Panc1 (cell line): ENCODE measurements at regions not wholly inside any gene's neighbourhood (a gene's known extent, or its start where the extent isn't known, plus 50 kb on each side); places are given as distances from the start of the nearest gene placed in this dataset.

Experiments
- ATAC-seq: fragments of 200-7000 bp; cut with Tn5 transposase; 2 replicates; pipeline ENCODE4 v1.9.1; 2020; ENCODE audit warnings: mild to moderate bottlenecking, moderate library complexity
- BruUV-seq: library from RNA; stranded (reverse); fragments of 400-500 nt; replicated peaks from 2 replicates; lab custom pipeline; 2021; lab: Mats Ljungman, UMichigan
- CTCF ChIA-PET: fragments of 300-600 bp; sonication (Branson Sonifier 250); formaldehyde crosslinking; loops from one replicate; lab custom pipeline; 2022; ENCODE audit warnings: antibody characterized with exemption; lab: Charles Lee
- POLR2A ChIA-PET: fragments of 300-600 bp; sonication (Branson Sonifier 250); formaldehyde crosslinking; loops from one replicate; lab custom pipeline; 2022; ENCODE audit warnings: antibody characterized with exemption; lab: Charles Lee
- DNase-seq: peaks from one replicate; pipeline ENCODE4 v3.0.0-alpha.2; 2010; ENCODE audit warnings: low read depth, low spot score
- H3K27ac ChIP-seq: 2 replicates; pipeline ENCODE4 v1.5.1; 2011; ENCODE audit warnings: mild to moderate bottlenecking, low read length, inconsistent platforms
- H3K27me3 ChIP-seq: fragments of 200-500 bp; sonication (Bioruptor generic); 2 replicates; pipeline ENCODE4 v1.6.0; 2014; ENCODE audit warnings: low read length, inconsistent platforms; ENCODE audit not compliant: control insufficient read depth, insufficient read depth
- H3K36me3 ChIP-seq: fragments of 200-500 bp; sonication (Bioruptor generic); 2 replicates; pipeline ENCODE4 v1.5.1; 2014; ENCODE audit warnings: inconsistent platforms, mild to moderate bottlenecking, low read length, moderate library complexity; ENCODE audit not compliant: control insufficient read depth, insufficient read depth
- H3K4me1 ChIP-seq: 2 replicates; pipeline ENCODE4 v1.5.1; 2011; ENCODE audit warnings: inconsistent platforms, mild to moderate bottlenecking, low read length, moderate library complexity; ENCODE audit not compliant: control insufficient read depth, insufficient read depth
- H3K4me3 ChIP-seq, 2 experiments: 2 replicates each; pipeline ENCODE4 v1.5.1; 2011 to 2012; ENCODE audit warnings: low read depth in 2 of 2, low read length in 2 of 2, mild to moderate bottlenecking in 2 of 2, inconsistent platforms in 1 of 2, moderate library complexity in 1 of 2
- H3K9me3 ChIP-seq: fragments of 200-500 bp; sonication (Bioruptor generic); 2 replicates; pipeline ENCODE4 v1.5.1; 2014; ENCODE audit warnings: low read depth, mild to moderate bottlenecking, inconsistent platforms, low read length, moderate library complexity; ENCODE audit not compliant: control insufficient read depth, insufficient read depth
- POLR2AphosphoS5 ChIP-seq: IDR thresholded peaks from 2 replicates; pipeline ENCODE4 v1.6.1; 2012; ENCODE audit warnings: mild to moderate bottlenecking, low read depth, low read length, moderate library complexity
- SIN3A ChIP-seq: IDR thresholded peaks from 2 replicates; pipeline ENCODE4 v1.6.1; 2012; ENCODE audit warnings: low read depth, mild to moderate bottlenecking, low read length, moderate library complexity, borderline replicate concordance; ENCODE audit not compliant: insufficient read depth
- TCF7L2 ChIP-seq: IDR thresholded peaks from 2 replicates; pipeline ENCODE4 v1.6.1; 2011; ENCODE audit warnings: mild to moderate bottlenecking, low read depth, low read length, inconsistent platforms
- in situ Hi-C: cut with HindIII; loops from 2 replicates; pipeline ENCODE4 v1.10.0; 2016; ENCODE audit warnings: low sequenced_read_pairs, low pct_unique_long_range_greater_than_20kb
- intact Hi-C: fragments of 100-400 bp; cut with micrococcal nuclease; formaldehyde crosslinking; loops from one replicate; pipeline ENCODE4 v1.10.0; 2022; ENCODE audit not compliant: unreplicated experiment
- TF ChIP-seq, protein P1 (sequence below): fragments of 450-650 bp; IDR thresholded peaks from 2 replicates; pipeline ENCODE4 v1.5.1; 2017; ENCODE audit warnings: mild to moderate bottlenecking
- TF ChIP-seq, protein P2 (sequence below), 2 experiments: IDR thresholded peaks; 2 replicates each; pipeline ENCODE4 v1.6.1; 2011 to 2012; ENCODE audit warnings: low read depth in 2 of 2, control low read depth in 1 of 2, low read length in 1 of 2, mild to moderate bottlenecking in 1 of 2, moderate library complexity in 1 of 2; ENCODE audit not compliant: insufficient read depth in 1 of 2

DNA sequence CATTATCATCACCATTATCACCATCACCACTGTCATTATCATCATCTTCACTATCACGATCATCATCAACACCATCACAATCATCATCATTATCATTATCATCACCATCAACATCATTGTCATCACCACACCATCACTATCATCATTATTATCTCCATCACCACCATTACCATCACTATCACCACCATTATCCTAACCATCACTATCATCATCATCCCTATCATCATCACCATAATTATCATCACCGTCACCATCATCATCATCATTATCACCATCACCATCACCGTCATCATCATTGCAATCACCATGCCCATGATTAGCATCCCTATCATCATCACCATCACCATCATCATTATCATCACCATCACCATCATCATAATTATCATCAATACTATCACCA lies 311.9 kb downstream of the IRX2 start:
- ATAC-seq (no peak), DNase-seq (no peak)
- Histone ChIP-seq H3K4me3 (no peak overlapping the region), H3K27me3 (no peaks in the 10 kb centered on the region), H3K27ac (no peak overlapping the region), H3K4me1 (no peaks in the 10 kb centered on the region), H3K36me3 (no peaks in the 10 kb centered on the region), H3K9me3 (no peaks in the 10 kb centered on the region)
- TF ChIP-seq TCF7L2 (no peak), POLR2AphosphoS5 (no peak)
- TF ChIP-seq, protein P1, sequence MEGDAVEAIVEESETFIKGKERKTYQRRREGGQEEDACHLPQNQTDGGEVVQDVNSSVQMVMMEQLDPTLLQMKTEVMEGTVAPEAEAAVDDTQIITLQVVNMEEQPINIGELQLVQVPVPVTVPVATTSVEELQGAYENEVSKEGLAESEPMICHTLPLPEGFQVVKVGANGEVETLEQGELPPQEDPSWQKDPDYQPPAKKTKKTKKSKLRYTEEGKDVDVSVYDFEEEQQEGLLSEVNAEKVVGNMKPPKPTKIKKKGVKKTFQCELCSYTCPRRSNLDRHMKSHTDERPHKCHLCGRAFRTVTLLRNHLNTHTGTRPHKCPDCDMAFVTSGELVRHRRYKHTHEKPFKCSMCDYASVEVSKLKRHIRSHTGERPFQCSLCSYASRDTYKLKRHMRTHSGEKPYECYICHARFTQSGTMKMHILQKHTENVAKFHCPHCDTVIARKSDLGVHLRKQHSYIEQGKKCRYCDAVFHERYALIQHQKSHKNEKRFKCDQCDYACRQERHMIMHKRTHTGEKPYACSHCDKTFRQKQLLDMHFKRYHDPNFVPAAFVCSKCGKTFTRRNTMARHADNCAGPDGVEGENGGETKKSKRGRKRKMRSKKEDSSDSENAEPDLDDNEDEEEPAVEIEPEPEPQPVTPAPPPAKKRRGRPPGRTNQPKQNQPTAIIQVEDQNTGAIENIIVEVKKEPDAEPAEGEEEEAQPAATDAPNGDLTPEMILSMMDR, result no peak
- CTCF ChIA-PET, result no interaction called here
- intact Hi-C loops, result no loop called here
- in situ Hi-C loops, result no loop called here
- BruUV-seq, result no TSS peak
- POLR2A ChIA-PET, result no interaction called here

DNA sequence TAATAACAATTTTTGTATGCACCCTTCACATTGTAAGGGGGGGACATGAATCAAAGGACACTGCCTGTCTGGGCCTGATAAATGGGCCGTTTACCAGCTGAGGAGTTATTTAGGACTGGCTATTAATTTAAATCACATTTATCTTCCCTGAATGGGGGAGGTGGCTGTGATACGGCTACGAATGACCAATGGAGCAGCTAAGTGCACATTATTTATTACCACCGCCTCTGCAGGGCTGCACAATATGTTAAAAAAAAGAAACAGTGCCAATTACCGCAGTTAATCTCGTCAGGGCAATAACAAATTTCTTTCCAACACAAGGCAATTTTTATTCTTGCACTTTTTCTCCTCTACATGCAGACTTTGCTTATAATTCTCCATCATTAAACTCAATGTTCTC lies 318.4 kb downstream of the IRX2 start:
- in situ Hi-C loops, result no loop called here
- no peak overlapping the region for H3K27ac ChIP-seq
- intact Hi-C loops, result no loop called here
- ATAC-seq (no peak), DNase-seq (no peak)
- no peak overlapping the region for H3K4me3 ChIP-seq
- no peaks in the 10 kb centered on the region for H3K4me1 ChIP-seq
- BruUV-seq, result no TSS peak
- no peaks in the 10 kb centered on the region for H3K36me3 ChIP-seq
- H3K27me3 ChIP-seq, result 0 out of 2 replicates have a peak, but pooled peaks cover 4% of the 10 kb centered on the region
- TF ChIP-seq POLR2AphosphoS5 (no peak), SIN3A (no peak), TCF7L2 (no peak)
- TF ChIP-seq, protein P2, sequence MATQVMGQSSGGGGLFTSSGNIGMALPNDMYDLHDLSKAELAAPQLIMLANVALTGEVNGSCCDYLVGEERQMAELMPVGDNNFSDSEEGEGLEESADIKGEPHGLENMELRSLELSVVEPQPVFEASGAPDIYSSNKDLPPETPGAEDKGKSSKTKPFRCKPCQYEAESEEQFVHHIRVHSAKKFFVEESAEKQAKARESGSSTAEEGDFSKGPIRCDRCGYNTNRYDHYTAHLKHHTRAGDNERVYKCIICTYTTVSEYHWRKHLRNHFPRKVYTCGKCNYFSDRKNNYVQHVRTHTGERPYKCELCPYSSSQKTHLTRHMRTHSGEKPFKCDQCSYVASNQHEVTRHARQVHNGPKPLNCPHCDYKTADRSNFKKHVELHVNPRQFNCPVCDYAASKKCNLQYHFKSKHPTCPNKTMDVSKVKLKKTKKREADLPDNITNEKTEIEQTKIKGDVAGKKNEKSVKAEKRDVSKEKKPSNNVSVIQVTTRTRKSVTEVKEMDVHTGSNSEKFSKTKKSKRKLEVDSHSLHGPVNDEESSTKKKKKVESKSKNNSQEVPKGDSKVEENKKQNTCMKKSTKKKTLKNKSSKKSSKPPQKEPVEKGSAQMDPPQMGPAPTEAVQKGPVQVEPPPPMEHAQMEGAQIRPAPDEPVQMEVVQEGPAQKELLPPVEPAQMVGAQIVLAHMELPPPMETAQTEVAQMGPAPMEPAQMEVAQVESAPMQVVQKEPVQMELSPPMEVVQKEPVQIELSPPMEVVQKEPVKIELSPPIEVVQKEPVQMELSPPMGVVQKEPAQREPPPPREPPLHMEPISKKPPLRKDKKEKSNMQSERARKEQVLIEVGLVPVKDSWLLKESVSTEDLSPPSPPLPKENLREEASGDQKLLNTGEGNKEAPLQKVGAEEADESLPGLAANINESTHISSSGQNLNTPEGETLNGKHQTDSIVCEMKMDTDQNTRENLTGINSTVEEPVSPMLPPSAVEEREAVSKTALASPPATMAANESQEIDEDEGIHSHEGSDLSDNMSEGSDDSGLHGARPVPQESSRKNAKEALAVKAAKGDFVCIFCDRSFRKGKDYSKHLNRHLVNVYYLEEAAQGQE (IDR thresholded peaks at IDR 0.05; ENCODE audit: insufficient read depth in 1 of 2, low read depth in 2 of 2, low read length in 1 of 2), result no peak
- TF ChIP-seq, protein P1, result no peak
- ChIA-PET CTCF (no interaction called here), POLR2A (no interaction called here)
- no peaks in the 10 kb centered on the region for H3K9me3 ChIP-seq
